ENCODE measurements at regions not wholly inside any gene's neighbourhood (a gene's known extent, or its start where the extent isn't known, plus 50 kb on each side); places are given as distances from the start of the nearest gene placed in this dataset.

GRCh38 chr10:89954787-89955566 is 253.6 kb downstream of the KIF20B start:
- DNase-seq (ENCODE audit: low read depth, low spot score), result no peak
- BruUV-seq (replicated peaks), result no TSS peak

More at GRCh38 chr10:89954787-89955566, 253.6 kb downstream of the KIF20B start:
- intact Hi-C loops (cut with micrococcal nuclease; ENCODE audit: unreplicated experiment) (loop anchor here (5.0 to 10.0 kb wide), 2 partner anchors 830 to 907 kb away; no protein-coding TSS in a partner anchor), in situ Hi-C loops (cut with HindIII; ENCODE audit: low pct_unique_long_range_greater_than_20kb, low sequenced_read_pairs) (no loop called here)
- Histone ChIP-seq H3K27me3 (ENCODE audit: control insufficient read depth, insufficient read depth, low read length) (0 out of 2 replicates have a peak, but pooled peaks cover 2% of the 10 kb centered on the region), H3K9me3 (ENCODE audit: control insufficient read depth, insufficient read depth, low read depth, low read length) (no peaks in the 10 kb centered on the region), H3K36me3 (ENCODE audit: control insufficient read depth, insufficient read depth, low read length) (no peaks in the 10 kb centered on the region), H3K27ac (ENCODE audit: low read length) (no peak overlapping the region), H3K4me3 (ENCODE audit: low read depth in 2 of 2, low read length in 2 of 2) (no peak overlapping the region), H3K4me1 (ENCODE audit: control insufficient read depth, insufficient read depth, low read length) (no peaks in the 10 kb centered on the region)
- ChIA-PET POLR2A (interaction anchor here (0.6 kb wide), 1 partner anchor 514 kb away, joined by 3 read pairs; no protein-coding TSS in a partner anchor), CTCF (interaction anchor here (0.7 kb wide), 1 partner anchor 404 kb away, joined by 3 read pairs; no protein-coding TSS in a partner anchor)
- TF ChIP-seq SIN3A (IDR thresholded peaks at IDR 0.05; ENCODE audit: borderline replicate concordance, insufficient read depth, low read depth, low read length) (no peak), REST (IDR thresholded peaks at IDR 0.05; ENCODE audit: insufficient read depth in 1 of 2, low read depth in 2 of 2, low read length in 1 of 2) (no peak), POLR2AphosphoS5 (IDR thresholded peaks at IDR 0.05; ENCODE audit: low read depth, low read length) (no peak), CTCF (IDR thresholded peaks at IDR 0.05) (peak; percentile 47; the same call in 1 of the 2 replicates)
- ATAC-seq, result no peak

Measured in Panc1 (cell line).